SU-DHL-6 (cell line): ENCODE measurements at regions not wholly inside any gene's neighbourhood (a gene's known extent, or its start where the extent isn't known, plus 50 kb on each side); places are given as distances from the start of the nearest gene placed in this dataset.

ENCODE experiments used
- H2AFZ ChIP-seq: fragments of 200-600 bp; sonication (generic); 2 replicates; pipeline ENCODE4 v1.6.1; 2014; ENCODE audit warnings: low read depth, mild to moderate bottlenecking, moderate library complexity, mixed read lengths, antibody characterized with exemption, low read length; ENCODE audit not compliant: severe bottlenecking
- H3F3A ChIP-seq: fragments of 200-600 bp; shearing (Covaris generic); 2 replicates; pipeline ENCODE4 v1.6.0; 2016; ENCODE audit warnings: antibody characterized with exemption, mild to moderate bottlenecking; ENCODE audit not compliant: insufficient read depth
- H3K27ac ChIP-seq: fragments of 200-600 bp; sonication (generic); 2 replicates; pipeline ENCODE4 v1.5.1; 2016; ENCODE audit warnings: low read depth, mild to moderate bottlenecking, low read length, moderate library complexity, mixed read lengths
- H3K27me3 ChIP-seq: fragments of 200-600 bp; sonication (generic), shearing (Covaris generic); 2 replicates; pipeline ENCODE4 v1.6.0; 2014; ENCODE audit warnings: mild to moderate bottlenecking, low read length
- H3K36me3 ChIP-seq: fragments of 200-600 bp; sonication (generic); 2 replicates; pipeline ENCODE4 v1.6.1; 2014; ENCODE audit warnings: mild to moderate bottlenecking, low read length, mixed read lengths
- H3K4me2 ChIP-seq: fragments of 300-600, 200-600 bp; shearing (Covaris generic), sonication (generic); 2 replicates; pipeline ENCODE4 v1.6.0; 2014; ENCODE audit warnings: low read length, low read depth, mild to moderate bottlenecking; ENCODE audit not compliant: poor library complexity, severe bottlenecking
- H3K4me3 ChIP-seq: fragments of 200-600 bp; sonication (generic); 2 replicates; pipeline ENCODE4 v1.5.1; 2014; ENCODE audit warnings: antibody characterized with exemption, low read length, mild to moderate bottlenecking, mixed read lengths; ENCODE audit not compliant: insufficient read depth, poor library complexity, severe bottlenecking
- H3K79me2 ChIP-seq: fragments of 200-600 bp; sonication (generic); 2 replicates; pipeline ENCODE4 v1.6.1; 2014; ENCODE audit warnings: mild to moderate bottlenecking, low read length, moderate library complexity; ENCODE audit not compliant: insufficient read depth
- H3K9ac ChIP-seq: fragments of 200-600 bp; sonication (generic); 2 replicates; pipeline ENCODE4 v1.7.0; 2014; ENCODE audit warnings: mild to moderate bottlenecking, low read length
- H3K9me2 ChIP-seq: fragments of 200-600 bp; sonication (generic); replicated peaks from 2 replicates; pipeline ENCODE4 v1.6.1; 2014; ENCODE audit warnings: low read length; ENCODE audit not compliant: insufficient read depth
- H3K9me3 ChIP-seq: fragments of 200-600 bp; sonication (generic); 2 replicates; pipeline ENCODE4 v1.6.1; 2014; ENCODE audit warnings: low read length, mixed read lengths; ENCODE audit not compliant: insufficient read depth
- H4K20me1 ChIP-seq: fragments of 200-600 bp; sonication (generic); 2 replicates; pipeline ENCODE4 v1.6.1; 2014; ENCODE audit warnings: low read depth, mild to moderate bottlenecking, antibody characterized with exemption, low read length, moderate library complexity, mixed read lengths
- CTCF ChIP-seq: fragments of 200-600 bp; sonication (generic); IDR thresholded peaks from one replicate; pipeline ENCODE4 v1.5.1; 2017; ENCODE audit warnings: antibody characterized with exemption, mild to moderate bottlenecking, low read length, moderate library complexity; ENCODE audit not compliant: insufficient read depth, poor library complexity, severe bottlenecking
- EZH2phosphoT487 ChIP-seq: fragments of 200-600 bp; sonication (generic), shearing (Covaris generic); conservative IDR thresholded peaks from 2 replicates; pipeline ENCODE4 v1.6.1; 2018; ENCODE audit warnings: mild to moderate bottlenecking, antibody characterized with exemption, low read length, moderate library complexity, mixed read lengths

GRCh38 chr13:42409551-42409950 lies 137.6 kb downstream of the AKAP11 start:
- Histone ChIP-seq H3K27me3 (no peaks in the 10 kb centered on the region), H3K9ac (no peak overlapping the region), H3F3A (no peaks in the 10 kb centered on the region), H3K4me3 (no peak overlapping the region), H3K36me3 (no peaks in the 10 kb centered on the region), H3K27ac (no peak overlapping the region), H3K79me2 (no peaks in the 10 kb centered on the region), H3K9me3 (no peaks in the 10 kb centered on the region), H4K20me1 (no peaks in the 10 kb centered on the region), H3K9me2 (no peaks in the 10 kb centered on the region), H3K4me2 (no peak overlapping the region), H2AFZ (no peak overlapping the region)
- TF ChIP-seq EZH2phosphoT487 = no peak
- no peak for TF ChIP-seq CTCF

GRCh38 chr13:42412812-42413483 lies 141.0 kb downstream of the AKAP11 start:
- Histone ChIP-seq H4K20me1 (no peaks in the 10 kb centered on the region), H3F3A (no peaks in the 10 kb centered on the region), H3K36me3 (no peaks in the 10 kb centered on the region), H3K4me3 (no peak overlapping the region), H3K27me3 (no peaks in the 10 kb centered on the region), H3K9me2 (no peaks in the 10 kb centered on the region), H3K9me3 (no peaks in the 10 kb centered on the region), H3K9ac (no peak overlapping the region), H3K4me2 (no peak overlapping the region), H3K27ac (no peak overlapping the region), H3K79me2 (no peaks in the 10 kb centered on the region), H2AFZ (no peak overlapping the region)
- TF ChIP-seq CTCF (no peak), EZH2phosphoT487 (no peak)

- Histone ChIP-seq H4K20me1 (no peaks in the 10 kb centered on the region), H3K79me2 (no peaks in the 10 kb centered on the region), H3K36me3 (no peaks in the 10 kb centered on the region), H3K4me3 (no peak overlapping the region), H3K27me3 (no peaks in the 10 kb centered on the region), H3K4me2 (no peak overlapping the region), H2AFZ (no peak overlapping the region), H3F3A (no peaks in the 10 kb centered on the region), H3K9me2 (no peaks in the 10 kb centered on the region), H3K9ac (no peak overlapping the region), H3K9me3 (no peaks in the 10 kb centered on the region), H3K27ac (no peak overlapping the region)
- TF ChIP-seq EZH2phosphoT487 (no peak), CTCF (no peak)
These were observed 141.5 kb downstream of the AKAP11 start for GRCh38 chr13:42413484-42413815.
